HepG2 (cell line): ENCODE measurements at regions not wholly inside any gene's neighbourhood (a gene's known extent, or its start where the extent isn't known, plus 50 kb on each side); places are given as distances from the start of the nearest gene placed in this dataset.

ENCODE experiments used
- ATAC-seq: fragments of 200-7000 bp; cut with Tn5 transposase; 3 replicates; pipeline ENCODE4 v1.9.1; 2020; ENCODE audit warnings: mild to moderate bottlenecking, moderate library complexity
- BruUV-seq: library from RNA; stranded (reverse); fragments of 400-500 nt; replicated peaks from 2 replicates; lab custom pipeline; 2021; lab: Mats Ljungman, UMichigan
- CTCF ChIA-PET: fragments of 300-600 bp; formaldehyde crosslinking; extraction: SDS; loops from one replicate; lab custom pipeline; 2021; ENCODE audit warnings: low total read pairs, inconsistent platforms, low intra/inter-chr PET ratio; lab: Yijun Ruan, JAX
- POLR2A ChIA-PET: fragments of 350-600 bp; sonication (Branson Sonifier 250); formaldehyde crosslinking; loops from one replicate; lab custom pipeline; 2020; ENCODE audit warnings: antibody characterized with exemption, inconsistent platforms; lab: Yijun Ruan, JAX
- DNase-seq: peaks from one replicate; pipeline ENCODE4 v3.0.0-alpha.2; 2015; ENCODE audit warnings: low spot score
- FAIRE-seq: peaks from 3 replicates; lab custom pipeline; 2011; peaks lifted over from hg19 to GRCh38; lab: Jason Lieb, UNC
- H2AFZ ChIP-seq: one replicate; pipeline ENCODE4 v1.6.1; 2011; ENCODE audit warnings: low read length, inconsistent platforms
- H3K27ac ChIP-seq: fragments of 300-600 bp; 3 replicates; pipeline ENCODE4 v1.8.0; 2011; ENCODE audit warnings: mixed run types, mild to moderate bottlenecking, mixed read lengths, low read length, inconsistent platforms; ENCODE audit not compliant: insufficient read depth; ENCODE audit errors: extremely low read length
- H3K27me3 ChIP-seq, 2 experiments: fragments of 200-600 bp in 1 of 2; 2 replicates in 1 of 2; 3 replicates in 1 of 2; pipeline versions ENCODE4 v1.6.0 to v1.8.0; 2011; ENCODE audit warnings: low read length in 2 of 2, mild to moderate bottlenecking in 2 of 2, moderate library complexity in 2 of 2, inconsistent platforms in 1 of 2; ENCODE audit not compliant: insufficient read depth in 2 of 2, control insufficient read depth in 1 of 2
- H3K36me3 ChIP-seq, 2 experiments: fragments of 200-600 bp in 1 of 2; replicated peaks in 1 of 2; 2 replicates in 1 of 2; 3 replicates in 1 of 2; pipeline versions ENCODE4 v1.5.1 to v1.8.0; 2011; ENCODE audit warnings: low read length in 2 of 2, inconsistent platforms in 1 of 2; ENCODE audit not compliant: insufficient read depth in 2 of 2, control insufficient read depth in 1 of 2
- H3K4me1 ChIP-seq: 2 replicates; pipeline ENCODE4 v1.5.1; 2012; ENCODE audit warnings: low read length, inconsistent platforms; ENCODE audit not compliant: insufficient read depth
- H3K4me2 ChIP-seq: 2 replicates; pipeline ENCODE4 v1.6.0; 2011; ENCODE audit warnings: low read depth, low read length, inconsistent platforms
- H3K4me3 ChIP-seq, 3 experiments: fragments of 200-600 bp in 1 of 3; sonication (generic), shearing (Covaris generic) in 1 of 3; replicated peaks in 1 of 3; 2 replicates each; pipeline ENCODE4 v1.5.1; 2011 to 2016; ENCODE audit warnings: low read length in 3 of 3, inconsistent platforms in 2 of 3, low read depth in 2 of 3, mild to moderate bottlenecking in 2 of 3, control low read depth in 1 of 3, mixed read lengths in 1 of 3; ENCODE audit not compliant: insufficient read depth in 1 of 3
- H3K79me2 ChIP-seq: one replicate; pipeline ENCODE4 v1.6.1; 2011; ENCODE audit warnings: low read length, inconsistent platforms; ENCODE audit not compliant: insufficient read depth
- H3K9ac ChIP-seq: 2 replicates; pipeline ENCODE4 v1.6.0; 2011; ENCODE audit warnings: mild to moderate bottlenecking, low read depth, low read length, inconsistent platforms; ENCODE audit not compliant: insufficient read depth
- H3K9me3 ChIP-seq: 2 replicates; pipeline ENCODE4 v1.5.1; 2012; ENCODE audit warnings: mild to moderate bottlenecking, low read length
- H4K20me1 ChIP-seq: 2 replicates; pipeline ENCODE4 v1.6.0; 2011; ENCODE audit warnings: inconsistent platforms, mild to moderate bottlenecking, low read length, moderate library complexity; ENCODE audit not compliant: insufficient read depth
- FOXP4 ChIP-seq: sonication (generic); formaldehyde crosslinking; IDR thresholded peaks from 2 replicates; pipeline ENCODE4 v1.4.0; 2020; ENCODE audit warnings: missing genetic modification reagents
- HDAC6 ChIP-seq: fragments of 200-600 bp; sonication (generic); IDR thresholded peaks from 2 replicates; pipeline ENCODE4 v1.7.0; 2017; ENCODE audit warnings: mild to moderate bottlenecking, antibody characterized with exemption, low read length, low read depth
- HHEX ChIP-seq: IDR thresholded peaks from 2 replicates; pipeline ENCODE4 v1.6.1; 2016; ENCODE audit warnings: control low read depth
- MEIS1 ChIP-seq: sonication (generic); formaldehyde crosslinking; IDR thresholded peaks from 2 replicates; pipeline ENCODE4 v1.9.0; 2021; ENCODE audit warnings: mild to moderate bottlenecking, missing genetic modification reagents, moderate library complexity, borderline replicate concordance
- NR2F2 ChIP-seq: IDR thresholded peaks from 2 replicates; pipeline ENCODE4 v1.6.1; 2012; ENCODE audit warnings: low read depth, inconsistent platforms, borderline replicate concordance
- REST ChIP-seq, 2 experiments: IDR thresholded peaks; 2 replicates each; pipeline ENCODE4 v1.6.1; 2011 to 2012; ENCODE audit warnings: low read length in 2 of 2, borderline replicate concordance in 1 of 2, low read depth in 1 of 2, mild to moderate bottlenecking in 1 of 2, moderate library complexity in 1 of 2
- ZNF441 ChIP-seq: sonication (generic); formaldehyde crosslinking; IDR thresholded peaks from 2 replicates; pipeline ENCODE4 v1.7.0; 2021; ENCODE audit warnings: missing genetic modification reagents, borderline replicate concordance
- ZNF552 ChIP-seq: sonication (generic); formaldehyde crosslinking; IDR thresholded peaks from 2 replicates; pipeline ENCODE4 v1.9.0; 2022; ENCODE audit warnings: missing genetic modification reagents, mild to moderate bottlenecking, borderline replicate concordance
- ZNF749 ChIP-seq: sonication (generic); formaldehyde crosslinking; IDR thresholded peaks from 2 replicates; pipeline ENCODE4 v1.8.0; 2022; ENCODE audit warnings: mild to moderate bottlenecking, missing genetic modification reagents, moderate library complexity, borderline replicate concordance
- WGBS: methylation state at CpG from one replicate; pipeline ENCODE4 v1.1.6; 2017; ENCODE audit warnings: low lambda C conversion rate; 5-methylcytosine and 5-hydroxymethylcytosine counted together
- in situ Hi-C: cut with HindIII; loops from 2 replicates; pipeline ENCODE4 v1.10.0; 2017; ENCODE audit warnings: low pct_unique_long_range_greater_than_20kb; ENCODE audit not compliant: extremely low pct_ligation_motif_present
- intact Hi-C: fragments of 100-400 bp; cut with micrococcal nuclease; formaldehyde crosslinking; loops from one replicate; pipeline ENCODE4 v1.10.0; 2022; ENCODE audit not compliant: unreplicated experiment
- TF ChIP-seq, protein P1 (sequence below): fragments of 450-650 bp; IDR thresholded peaks from 2 replicates; pipeline ENCODE4 v1.6.1; 2016
- TF ChIP-seq, protein P2 (sequence below): sonication (generic); formaldehyde crosslinking; conservative IDR thresholded peaks from 2 replicates; pipeline ENCODE4 v1.4.0; 2020; ENCODE audit warnings: mild to moderate bottlenecking, missing genetic modification reagents, moderate library complexity

GRCh38 chr13:80577285-80577684 is 236.4 kb upstream of the SPRY2 start (continued):
- no peak for TF ChIP-seq ZNF552 (CRISPR knock-in tag)
- TF ChIP-seq, protein P1, sequence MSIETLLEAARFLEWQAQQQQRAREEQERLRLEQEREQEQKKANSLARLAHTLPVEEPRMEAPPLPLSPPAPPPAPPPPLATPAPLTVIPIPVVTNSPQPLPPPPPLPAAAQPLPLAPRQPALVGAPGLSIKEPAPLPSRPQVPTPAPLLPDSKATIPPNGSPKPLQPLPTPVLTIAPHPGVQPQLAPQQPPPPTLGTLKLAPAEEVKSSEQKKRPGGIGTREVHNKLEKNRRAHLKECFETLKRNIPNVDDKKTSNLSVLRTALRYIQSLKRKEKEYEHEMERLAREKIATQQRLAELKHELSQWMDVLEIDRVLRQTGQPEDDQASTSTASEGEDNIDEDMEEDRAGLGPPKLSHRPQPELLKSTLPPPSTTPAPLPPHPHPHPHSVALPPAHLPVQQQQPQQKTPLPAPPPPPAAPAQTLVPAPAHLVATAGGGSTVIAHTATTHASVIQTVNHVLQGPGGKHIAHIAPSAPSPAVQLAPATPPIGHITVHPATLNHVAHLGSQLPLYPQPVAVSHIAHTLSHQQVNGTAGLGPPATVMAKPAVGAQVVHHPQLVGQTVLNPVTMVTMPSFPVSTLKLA: no peak
- no peak for TF ChIP-seq ZNF749 (CRISPR knock-in tag)
- no peak for TF ChIP-seq HHEX (CRISPR knock-in tag)
- TF ChIP-seq REST (IDR thresholded peaks at IDR 0.05; ENCODE audit: borderline replicate concordance in 1 of 2, low read depth in 1 of 2, low read length in 2 of 2): no peak

DNA sequence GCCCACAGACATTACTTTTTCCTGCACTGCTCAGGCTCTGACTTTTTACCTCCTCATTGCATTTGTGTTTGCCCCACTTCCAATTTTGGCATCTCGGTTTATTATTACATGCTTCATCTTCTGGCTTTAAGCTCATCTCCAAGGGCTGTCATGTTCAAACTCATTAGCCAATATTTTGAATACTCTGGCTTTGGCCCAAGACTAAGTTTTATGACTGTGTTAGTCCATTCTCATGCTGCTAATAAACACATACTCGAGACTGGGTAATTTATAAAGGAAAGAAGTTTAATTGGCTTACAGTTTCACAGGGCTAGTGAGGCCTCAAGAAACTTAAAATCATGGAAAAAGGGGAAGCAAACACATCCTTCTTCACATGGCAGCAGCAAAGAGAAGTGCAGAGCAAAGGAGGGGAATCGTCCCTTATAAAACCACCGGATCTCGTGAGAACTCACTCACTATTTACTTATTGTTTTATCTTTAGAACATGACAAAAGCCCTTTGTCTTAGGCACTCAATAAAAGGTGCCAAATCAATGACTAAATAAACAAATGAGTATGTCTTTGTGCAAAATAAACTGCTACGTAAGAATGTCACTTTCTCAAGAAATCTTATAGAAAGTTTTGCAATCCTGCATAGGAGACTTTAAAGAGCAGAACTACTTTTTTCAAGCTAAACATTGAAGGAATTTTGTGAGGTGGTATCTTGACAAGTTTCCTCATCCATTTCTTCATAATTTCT is 233.4 kb upstream of the SPRY2 start:
- H3K79me2 ChIP-seq: no peaks in the 10 kb centered on the region
- 4% methylated on average over 6 of the region's 6 CpGs for WGBS
- H3K4me3 ChIP-seq: no peak overlapping the region
- DNase-seq (no peak), ATAC-seq (no peak), FAIRE-seq (no peak)
- H3K4me1 ChIP-seq: no peaks in the 10 kb centered on the region
- no peaks in the 10 kb centered on the region for H4K20me1 ChIP-seq
- intact Hi-C loops: no loop called here
- H3K4me2 ChIP-seq: no peak overlapping the region
- ChIA-PET CTCF (no interaction called here), POLR2A (no interaction called here)
- no TSS peak for BruUV-seq
- in situ Hi-C loops: no loop called here
- H3K9me3 ChIP-seq: peaks cover 19% of the 10 kb centered on the region
- H3K36me3 ChIP-seq: no peaks in the 10 kb centered on the region
- no peak overlapping the region for H3K27ac ChIP-seq
- H3K27me3 ChIP-seq: no peaks in the 10 kb centered on the region
- H2AFZ ChIP-seq: no peak overlapping the region
- no peak overlapping the region for H3K9ac ChIP-seq
- no peak for TF ChIP-seq ZNF441 (CRISPR knock-in tag)
- TF ChIP-seq, protein P2, sequence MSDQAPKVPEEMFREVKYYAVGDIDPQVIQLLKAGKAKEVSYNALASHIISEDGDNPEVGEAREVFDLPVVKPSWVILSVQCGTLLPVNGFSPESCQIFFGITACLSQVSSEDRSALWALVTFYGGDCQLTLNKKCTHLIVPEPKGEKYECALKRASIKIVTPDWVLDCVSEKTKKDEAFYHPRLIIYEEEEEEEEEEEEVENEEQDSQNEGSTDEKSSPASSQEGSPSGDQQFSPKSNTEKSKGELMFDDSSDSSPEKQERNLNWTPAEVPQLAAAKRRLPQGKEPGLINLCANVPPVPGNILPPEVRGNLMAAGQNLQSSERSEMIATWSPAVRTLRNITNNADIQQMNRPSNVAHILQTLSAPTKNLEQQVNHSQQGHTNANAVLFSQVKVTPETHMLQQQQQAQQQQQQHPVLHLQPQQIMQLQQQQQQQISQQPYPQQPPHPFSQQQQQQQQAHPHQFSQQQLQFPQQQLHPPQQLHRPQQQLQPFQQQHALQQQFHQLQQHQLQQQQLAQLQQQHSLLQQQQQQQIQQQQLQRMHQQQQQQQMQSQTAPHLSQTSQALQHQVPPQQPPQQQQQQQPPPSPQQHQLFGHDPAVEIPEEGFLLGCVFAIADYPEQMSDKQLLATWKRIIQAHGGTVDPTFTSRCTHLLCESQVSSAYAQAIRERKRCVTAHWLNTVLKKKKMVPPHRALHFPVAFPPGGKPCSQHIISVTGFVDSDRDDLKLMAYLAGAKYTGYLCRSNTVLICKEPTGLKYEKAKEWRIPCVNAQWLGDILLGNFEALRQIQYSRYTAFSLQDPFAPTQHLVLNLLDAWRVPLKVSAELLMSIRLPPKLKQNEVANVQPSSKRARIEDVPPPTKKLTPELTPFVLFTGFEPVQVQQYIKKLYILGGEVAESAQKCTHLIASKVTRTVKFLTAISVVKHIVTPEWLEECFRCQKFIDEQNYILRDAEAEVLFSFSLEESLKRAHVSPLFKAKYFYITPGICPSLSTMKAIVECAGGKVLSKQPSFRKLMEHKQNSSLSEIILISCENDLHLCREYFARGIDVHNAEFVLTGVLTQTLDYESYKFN (CRISPR knock-in tag): no peak
- no peak for TF ChIP-seq NR2F2
- no peak for TF ChIP-seq HDAC6
- TF ChIP-seq FOXP4 (CRISPR knock-in tag): no peak
- TF ChIP-seq MEIS1 (CRISPR knock-in tag): no peak
